ENCODE measurements at regions not wholly inside any gene's neighbourhood (a gene's known extent, or its start where the extent isn't known, plus 50 kb on each side); places are given as distances from the start of the nearest gene placed in this dataset.

DNA sequence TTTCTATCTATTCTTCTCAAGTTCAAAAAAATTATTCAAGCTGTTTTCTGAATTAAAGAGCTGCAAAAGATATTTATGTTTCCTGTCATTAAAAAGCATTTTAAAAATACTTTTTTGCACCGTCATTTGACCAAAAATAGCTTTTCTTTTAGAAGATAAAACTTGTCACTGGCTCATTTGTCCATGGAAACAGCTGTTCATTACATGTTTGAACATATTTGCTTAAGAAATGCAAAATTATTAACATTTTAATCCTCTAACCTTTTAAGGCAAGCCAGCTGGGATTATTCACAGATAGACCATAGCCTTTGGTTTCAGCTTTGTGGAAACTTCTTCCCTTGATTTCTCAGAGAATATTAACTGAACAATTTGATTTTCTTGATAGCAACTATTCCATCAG lies 393.9 kb downstream of the TUSC1 start:
- no peak for TF ChIP-seq YY1 (IDR thresholded peaks at IDR 0.05; ENCODE audit: low read depth)
- no peak for TF ChIP-seq CEBPB (IDR thresholded peaks at IDR 0.05)
- no peak for TF ChIP-seq RAD21 (IDR thresholded peaks at IDR 0.05; ENCODE audit: low read depth)
- no peak for TF ChIP-seq USF1 (IDR thresholded peaks at IDR 0.05)
- TF ChIP-seq EGR1 (IDR thresholded peaks at IDR 0.05) = no peak
- no peak for TF ChIP-seq TEAD4 (IDR thresholded peaks at IDR 0.05)
- TF ChIP-seq TAF1 (IDR thresholded peaks at IDR 0.05; ENCODE audit: low read depth) = no peak
- no peak for TF ChIP-seq EP300 (IDR thresholded peaks at IDR 0.05; ENCODE audit: borderline replicate concordance)
- no peak for TF ChIP-seq NFIC (IDR thresholded peaks at IDR 0.05)
- TF ChIP-seq, protein P1, sequence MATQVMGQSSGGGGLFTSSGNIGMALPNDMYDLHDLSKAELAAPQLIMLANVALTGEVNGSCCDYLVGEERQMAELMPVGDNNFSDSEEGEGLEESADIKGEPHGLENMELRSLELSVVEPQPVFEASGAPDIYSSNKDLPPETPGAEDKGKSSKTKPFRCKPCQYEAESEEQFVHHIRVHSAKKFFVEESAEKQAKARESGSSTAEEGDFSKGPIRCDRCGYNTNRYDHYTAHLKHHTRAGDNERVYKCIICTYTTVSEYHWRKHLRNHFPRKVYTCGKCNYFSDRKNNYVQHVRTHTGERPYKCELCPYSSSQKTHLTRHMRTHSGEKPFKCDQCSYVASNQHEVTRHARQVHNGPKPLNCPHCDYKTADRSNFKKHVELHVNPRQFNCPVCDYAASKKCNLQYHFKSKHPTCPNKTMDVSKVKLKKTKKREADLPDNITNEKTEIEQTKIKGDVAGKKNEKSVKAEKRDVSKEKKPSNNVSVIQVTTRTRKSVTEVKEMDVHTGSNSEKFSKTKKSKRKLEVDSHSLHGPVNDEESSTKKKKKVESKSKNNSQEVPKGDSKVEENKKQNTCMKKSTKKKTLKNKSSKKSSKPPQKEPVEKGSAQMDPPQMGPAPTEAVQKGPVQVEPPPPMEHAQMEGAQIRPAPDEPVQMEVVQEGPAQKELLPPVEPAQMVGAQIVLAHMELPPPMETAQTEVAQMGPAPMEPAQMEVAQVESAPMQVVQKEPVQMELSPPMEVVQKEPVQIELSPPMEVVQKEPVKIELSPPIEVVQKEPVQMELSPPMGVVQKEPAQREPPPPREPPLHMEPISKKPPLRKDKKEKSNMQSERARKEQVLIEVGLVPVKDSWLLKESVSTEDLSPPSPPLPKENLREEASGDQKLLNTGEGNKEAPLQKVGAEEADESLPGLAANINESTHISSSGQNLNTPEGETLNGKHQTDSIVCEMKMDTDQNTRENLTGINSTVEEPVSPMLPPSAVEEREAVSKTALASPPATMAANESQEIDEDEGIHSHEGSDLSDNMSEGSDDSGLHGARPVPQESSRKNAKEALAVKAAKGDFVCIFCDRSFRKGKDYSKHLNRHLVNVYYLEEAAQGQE (IDR thresholded peaks at IDR 0.05; ENCODE audit: low read depth) = no peak
- TF ChIP-seq FOXM1 (IDR thresholded peaks at IDR 0.05; ENCODE audit: borderline replicate concordance, low read depth) = no peak

GRCh38 chr9:25282946-25283345 lies 395.3 kb downstream of the TUSC1 start:
- TF ChIP-seq CREB1 (IDR thresholded peaks at IDR 0.05; ENCODE audit: low read depth) (no peak), EP300 (IDR thresholded peaks at IDR 0.05; ENCODE audit: borderline replicate concordance) (no peak), ZBTB7A (IDR thresholded peaks at IDR 0.05; ENCODE audit: low read depth) (no peak), EGR1 (IDR thresholded peaks at IDR 0.05) (no peak), TEAD4 (IDR thresholded peaks at IDR 0.05) (no peak), YY1 (IDR thresholded peaks at IDR 0.05; ENCODE audit: low read depth) (no peak), USF1 (IDR thresholded peaks at IDR 0.05) (no peak), FOXM1 (IDR thresholded peaks at IDR 0.05; ENCODE audit: borderline replicate concordance, low read depth) (no peak), TCF12 (IDR thresholded peaks at IDR 0.05; ENCODE audit: low read depth) (no peak), CEBPB (IDR thresholded peaks at IDR 0.05) (no peak)
- TF ChIP-seq, protein P2, sequence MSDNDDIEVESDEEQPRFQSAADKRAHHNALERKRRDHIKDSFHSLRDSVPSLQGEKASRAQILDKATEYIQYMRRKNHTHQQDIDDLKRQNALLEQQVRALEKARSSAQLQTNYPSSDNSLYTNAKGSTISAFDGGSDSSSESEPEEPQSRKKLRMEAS (IDR thresholded peaks at IDR 0.05) = no peak
- TF ChIP-seq, protein P1 (IDR thresholded peaks at IDR 0.05; ENCODE audit: low read depth) = no peak

- TF ChIP-seq CREB1 (IDR thresholded peaks at IDR 0.05; ENCODE audit: low read depth) (no peak), RAD21 (IDR thresholded peaks at IDR 0.05; ENCODE audit: low read depth) (no peak)
Observed at GRCh38 chr9:25261445-25261844, 416.8 kb downstream of the TUSC1 start.

DNA sequence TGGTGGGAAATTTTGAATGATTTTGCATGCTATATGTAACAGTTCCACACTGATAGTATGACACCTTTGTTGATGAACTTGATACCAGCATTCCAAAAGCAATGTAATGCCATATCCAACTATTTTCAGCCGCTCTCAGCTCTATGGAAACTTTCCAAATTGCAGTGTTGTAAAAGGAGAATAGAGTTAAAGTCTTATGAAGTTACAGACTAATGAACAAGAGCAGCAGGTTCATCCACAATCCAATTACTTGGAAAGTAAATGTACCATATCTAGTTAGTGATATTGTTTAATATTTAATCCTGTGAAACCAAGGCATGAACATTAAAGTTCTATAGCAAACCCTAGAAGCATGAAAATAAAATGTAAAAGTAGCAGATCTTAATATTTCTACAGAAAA lies 418.2 kb downstream of the TUSC1 start:
- TF ChIP-seq TAF1 (IDR thresholded peaks at IDR 0.05; ENCODE audit: low read depth) (no peak), USF1 (IDR thresholded peaks at IDR 0.05) (no peak), TEAD4 (IDR thresholded peaks at IDR 0.05) (no peak), CEBPB (IDR thresholded peaks at IDR 0.05) (no peak), NFIC (IDR thresholded peaks at IDR 0.05) (no peak), FOXM1 (IDR thresholded peaks at IDR 0.05; ENCODE audit: borderline replicate concordance, low read depth) (no peak), TCF12 (IDR thresholded peaks at IDR 0.05; ENCODE audit: low read depth) (no peak), EP300 (IDR thresholded peaks at IDR 0.05; ENCODE audit: borderline replicate concordance) (no peak), ZBTB7A (IDR thresholded peaks at IDR 0.05; ENCODE audit: low read depth) (no peak)
- TF ChIP-seq, protein P1 (IDR thresholded peaks at IDR 0.05; ENCODE audit: low read depth) = no peak

GRCh38 chr9:25255216-25255615 lies 423.0 kb downstream of the TUSC1 start:
- no peak for TF ChIP-seq NFIC (IDR thresholded peaks at IDR 0.05)
- TF ChIP-seq TAF1 (IDR thresholded peaks at IDR 0.05; ENCODE audit: low read depth) = no peak
- no peak for TF ChIP-seq EGR1 (IDR thresholded peaks at IDR 0.05)
- no peak for TF ChIP-seq CEBPB (IDR thresholded peaks at IDR 0.05)
- TF ChIP-seq ZBTB7A (IDR thresholded peaks at IDR 0.05; ENCODE audit: low read depth) = no peak
- TF ChIP-seq RAD21 (IDR thresholded peaks at IDR 0.05; ENCODE audit: low read depth) = no peak
- TF ChIP-seq YY1 (IDR thresholded peaks at IDR 0.05; ENCODE audit: low read depth) = no peak
- TF ChIP-seq, protein P1 (IDR thresholded peaks at IDR 0.05; ENCODE audit: low read depth) = no peak
- no peak for TF ChIP-seq TEAD4 (IDR thresholded peaks at IDR 0.05)
- TF ChIP-seq USF1 (IDR thresholded peaks at IDR 0.05) = no peak
- TF ChIP-seq EP300 (IDR thresholded peaks at IDR 0.05; ENCODE audit: borderline replicate concordance) = no peak
- no peak for TF ChIP-seq TCF12 (IDR thresholded peaks at IDR 0.05; ENCODE audit: low read depth)
- TF ChIP-seq, protein P2 (IDR thresholded peaks at IDR 0.05) = no peak
- TF ChIP-seq FOXM1 (IDR thresholded peaks at IDR 0.05; ENCODE audit: borderline replicate concordance, low read depth) = no peak
- TF ChIP-seq CREB1 (IDR thresholded peaks at IDR 0.05; ENCODE audit: low read depth) = no peak
